GM13976 (cell line): ENCODE measurements at regions not wholly inside any gene's neighbourhood (a gene's known extent, or its start where the extent isn't known, plus 50 kb on each side); places are given as distances from the start of the nearest gene placed in this dataset.

Source experiments
- DNase-seq: peaks from one replicate; pipeline ENCODE4 v3.0.0; 2012; ENCODE audit warnings: low spot score
- in situ Hi-C: fragments of 300-500 bp; cut with MboI; formaldehyde crosslinking; loops from one replicate; pipeline ENCODE4 v1.12.0; 2022; ENCODE audit warnings: low sequenced_read_pairs, mixed read lengths, inconsistent platforms; ENCODE audit not compliant: unreplicated experiment
- TF ChIP-seq, protein P1 (sequence below): IDR thresholded peaks from 2 replicates; pipeline ENCODE4 v1.5.1; 2012; ENCODE audit warnings: borderline replicate concordance, mild to moderate bottlenecking; ENCODE audit not compliant: insufficient read depth; ENCODE audit errors: extremely low read depth, missing control alignments, control extremely low read depth

DNA sequence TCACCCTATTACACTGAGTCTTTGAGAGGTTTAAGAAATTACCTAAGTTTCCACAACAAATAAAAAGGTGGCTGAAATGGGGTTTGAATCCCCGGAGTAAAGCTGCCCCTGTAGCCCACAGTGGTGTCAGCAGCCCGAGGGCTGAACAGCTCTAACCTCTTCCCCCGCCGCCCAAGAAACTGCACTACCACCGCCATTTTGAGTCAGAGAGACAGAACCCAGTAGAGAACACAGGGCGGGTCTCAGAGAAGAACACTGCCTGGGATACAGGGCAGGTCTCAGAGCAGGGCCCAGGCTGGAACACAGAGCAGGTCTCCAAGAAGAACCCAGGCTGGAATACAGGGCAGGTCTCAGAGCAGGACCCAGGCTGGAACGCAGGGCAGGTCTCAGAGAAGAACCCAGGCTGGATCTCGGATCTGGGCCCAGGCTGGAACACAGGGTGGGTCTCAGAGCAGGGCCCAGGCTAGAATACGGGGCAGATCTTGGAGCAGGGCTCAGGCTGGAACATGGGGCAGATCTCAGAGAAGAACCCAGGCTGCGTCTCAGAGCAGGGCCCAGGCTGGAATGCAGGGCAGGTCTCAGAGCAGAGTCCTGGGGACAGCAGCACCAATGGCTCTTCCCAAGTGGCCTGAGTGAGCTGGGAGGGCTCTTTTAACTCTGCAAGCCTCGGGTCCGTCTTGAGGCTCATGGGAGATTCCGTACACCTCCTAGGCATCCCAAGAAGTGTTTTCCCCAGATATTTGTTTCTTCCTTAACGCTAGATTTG, 85.9 kb upstream of the LANCL2 start:
- TF ChIP-seq, protein P1, sequence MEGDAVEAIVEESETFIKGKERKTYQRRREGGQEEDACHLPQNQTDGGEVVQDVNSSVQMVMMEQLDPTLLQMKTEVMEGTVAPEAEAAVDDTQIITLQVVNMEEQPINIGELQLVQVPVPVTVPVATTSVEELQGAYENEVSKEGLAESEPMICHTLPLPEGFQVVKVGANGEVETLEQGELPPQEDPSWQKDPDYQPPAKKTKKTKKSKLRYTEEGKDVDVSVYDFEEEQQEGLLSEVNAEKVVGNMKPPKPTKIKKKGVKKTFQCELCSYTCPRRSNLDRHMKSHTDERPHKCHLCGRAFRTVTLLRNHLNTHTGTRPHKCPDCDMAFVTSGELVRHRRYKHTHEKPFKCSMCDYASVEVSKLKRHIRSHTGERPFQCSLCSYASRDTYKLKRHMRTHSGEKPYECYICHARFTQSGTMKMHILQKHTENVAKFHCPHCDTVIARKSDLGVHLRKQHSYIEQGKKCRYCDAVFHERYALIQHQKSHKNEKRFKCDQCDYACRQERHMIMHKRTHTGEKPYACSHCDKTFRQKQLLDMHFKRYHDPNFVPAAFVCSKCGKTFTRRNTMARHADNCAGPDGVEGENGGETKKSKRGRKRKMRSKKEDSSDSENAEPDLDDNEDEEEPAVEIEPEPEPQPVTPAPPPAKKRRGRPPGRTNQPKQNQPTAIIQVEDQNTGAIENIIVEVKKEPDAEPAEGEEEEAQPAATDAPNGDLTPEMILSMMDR: no peak
- in situ Hi-C loops: loop anchor here (25.0 kb wide), 2 partner anchors 258 to 808 kb away; partner anchors contain the start of gene PHKG1
- no peak for DNase-seq

DNA sequence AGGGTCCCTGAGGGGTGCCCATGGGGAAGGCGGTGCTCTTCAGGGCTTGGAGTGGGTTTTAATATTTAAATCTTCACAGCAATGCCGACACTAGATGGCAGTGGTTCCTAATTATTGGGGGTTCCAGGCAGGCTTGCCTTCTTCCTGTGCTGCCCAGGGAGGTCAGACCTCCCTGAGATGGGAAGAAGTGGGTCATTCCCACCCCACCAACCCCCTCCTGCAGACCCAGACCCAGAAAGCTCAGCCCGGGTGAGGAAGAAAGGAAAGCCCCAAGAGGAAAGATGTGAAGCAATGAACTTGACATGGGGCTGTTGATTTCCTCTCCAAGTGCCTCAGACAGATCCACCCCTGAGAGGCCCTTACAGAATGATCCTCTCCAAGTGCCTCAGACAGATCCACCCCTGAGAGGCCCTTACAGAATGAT, 85.1 kb upstream of the LANCL2 start:
- peak; percentile 75 for DNase-seq
- in situ Hi-C loops: loop anchor here (10.0 to 25.0 kb wide), 3 partner anchors 135 to 807 kb away; partner anchors contain the start of gene PHKG1
- TF ChIP-seq, protein P1: peak; percentile 74

DNA sequence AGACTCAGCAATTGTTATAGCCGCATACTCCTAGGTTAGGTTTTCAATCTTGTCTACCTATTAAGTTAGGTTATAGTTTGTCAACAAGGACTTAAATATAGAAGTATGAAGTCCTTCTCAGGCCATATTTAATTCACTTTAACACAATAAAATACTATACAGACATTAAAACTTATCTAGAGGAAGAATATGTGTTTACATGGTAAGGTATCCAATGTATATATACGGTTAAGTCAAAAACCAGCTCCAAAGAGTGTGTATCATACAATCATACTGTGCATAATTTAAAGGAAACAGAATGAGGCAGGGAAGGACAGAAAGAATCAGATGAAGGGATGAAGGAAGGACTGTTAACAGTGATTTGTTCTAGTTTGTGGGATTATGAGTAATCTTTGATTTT, 79.5 kb upstream of the LANCL2 start:
- in situ Hi-C loops: loop anchor here (10.0 to 25.0 kb wide), 3 partner anchors 129 to 802 kb away; partner anchors contain the start of gene PHKG1
- TF ChIP-seq, protein P1: no peak
- DNase-seq: no peak

DNA sequence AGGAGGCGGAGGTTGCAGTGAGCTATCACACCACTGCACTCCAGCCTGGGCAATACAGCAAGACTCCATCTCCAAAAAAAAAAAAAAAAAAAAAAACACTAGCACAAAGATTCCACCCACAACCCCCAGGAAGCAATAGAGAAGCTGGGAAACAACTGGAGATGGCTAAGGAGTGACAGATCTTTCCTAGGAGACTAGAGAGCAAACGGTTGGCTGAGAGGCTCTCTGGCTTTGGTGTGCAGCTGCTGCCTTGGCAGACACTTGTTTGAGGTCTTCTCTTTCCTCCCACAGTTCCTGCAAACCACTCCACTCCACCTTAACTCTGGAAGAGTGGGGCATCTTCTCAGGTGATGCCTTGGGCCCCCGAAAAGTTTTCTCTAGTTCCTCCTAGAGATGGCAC, 78.5 kb upstream of the LANCL2 start:
- in situ Hi-C loops: loop anchor here (10.0 to 25.0 kb wide), 3 partner anchors 128 to 801 kb away; partner anchors contain the start of gene PHKG1
- no peak for DNase-seq
- TF ChIP-seq, protein P1: no peak

DNA sequence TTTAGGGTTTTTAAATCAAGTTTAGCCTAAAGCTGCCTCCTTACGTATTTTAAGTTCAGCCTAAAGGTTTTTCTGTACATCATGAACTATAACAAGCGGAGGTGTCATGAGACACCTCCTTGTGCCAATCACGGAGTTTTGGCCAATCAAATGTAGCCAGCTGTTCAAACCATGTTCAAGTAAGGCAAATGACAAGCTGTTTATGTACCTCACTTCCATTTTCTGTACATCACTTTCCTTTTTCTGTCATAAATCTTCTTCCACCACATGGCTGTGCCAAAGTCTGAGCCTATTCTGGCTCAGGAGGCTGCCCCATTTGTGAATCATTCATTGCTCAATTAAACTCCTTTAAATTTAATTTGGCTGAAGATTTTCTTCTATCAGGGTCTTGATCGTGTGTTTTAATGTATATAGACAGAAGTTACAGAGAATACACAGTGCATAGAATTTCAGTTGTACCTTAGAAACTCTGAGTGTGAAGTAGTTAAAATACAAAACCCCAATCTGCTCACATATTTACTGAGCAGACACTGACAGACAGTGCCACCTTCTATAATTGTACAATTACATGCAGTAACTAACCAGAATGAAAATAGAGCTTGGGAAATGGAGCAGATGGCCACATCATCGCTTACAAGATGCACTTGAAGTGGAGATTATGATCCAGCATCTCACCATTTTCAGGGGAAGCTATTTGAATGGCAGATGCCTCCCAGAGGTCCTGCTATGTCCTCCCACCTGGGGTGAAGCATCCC, 76.9 kb upstream of the LANCL2 start:
- in situ Hi-C loops: loop anchor here (10.0 to 25.0 kb wide), 3 partner anchors 127 to 799 kb away; partner anchors contain the start of gene PHKG1
- DNase-seq: no peak
- TF ChIP-seq, protein P1: no peak

DNA sequence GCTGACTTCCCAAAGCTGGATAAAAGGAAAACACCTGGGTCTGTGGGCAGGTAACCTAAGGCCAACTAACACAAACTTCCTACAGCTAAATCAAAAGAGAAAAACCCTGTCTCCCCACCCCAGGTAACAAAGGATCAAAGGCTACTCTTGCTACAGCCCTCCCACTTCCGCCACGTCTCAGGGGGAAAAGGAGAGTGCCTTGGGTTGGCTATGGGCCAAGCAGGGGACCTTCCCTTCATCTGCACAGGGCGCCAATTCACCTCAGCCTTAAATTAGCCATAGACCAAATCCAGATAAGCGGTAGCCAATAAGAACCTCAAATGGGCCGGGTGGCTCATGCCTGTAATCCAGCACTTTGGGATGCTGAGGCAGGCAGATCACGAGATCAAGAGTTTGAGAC, 69.1 kb upstream of the LANCL2 start:
- TF ChIP-seq, protein P1: no peak
- DNase-seq: no peak
- in situ Hi-C loops: loop anchor here (25.0 kb wide), 2 partner anchors 241 to 791 kb away; partner anchors contain the start of gene PHKG1
